AML-193 (cell line): ENCODE measurements at regions not wholly inside any gene's neighbourhood (a gene's known extent, or its start where the extent isn't known, plus 50 kb on each side); places are given as distances from the start of the nearest gene placed in this dataset.
"Not testable (repeated sequence)": the region's sequence is repeated elsewhere in the genome, so short reads cannot be mapped to it uniquely, and the experiment has no call there.

Experiments
- DNase-seq, 2 experiments: peaks; one replicate each; lab custom pipeline; 2025; lab: John Stamatoyannopoulos, UW

GRCh38 chr3:98702166-98702565 lies 61.0 kb upstream of the ST3GAL6 start:
- no peak for DNase-seq

GRCh38 chr3:98705212-98705611 lies 57.9 kb upstream of the ST3GAL6 start:
- DNase-seq = no peak

DNA sequence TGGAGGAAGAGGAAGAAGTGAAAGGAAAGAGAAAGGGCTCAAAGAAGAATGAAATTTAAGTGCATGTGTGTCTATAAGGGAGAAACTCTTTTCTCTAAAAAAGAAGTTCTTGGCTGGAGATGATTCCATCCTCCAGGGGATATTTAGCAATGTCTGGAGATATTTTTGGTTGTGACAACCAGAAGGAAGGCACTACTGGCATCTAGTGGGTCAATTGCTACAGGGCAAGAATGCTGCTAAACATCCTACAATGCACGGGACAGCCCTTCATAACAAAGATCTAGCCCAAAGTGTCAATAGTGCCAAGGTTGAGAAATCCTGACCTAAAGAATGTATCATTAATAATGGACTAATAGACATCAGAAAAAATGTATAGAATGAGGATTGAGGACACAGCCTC lies 57.4 kb upstream of the ST3GAL6 start:
- no peak for DNase-seq

DNA sequence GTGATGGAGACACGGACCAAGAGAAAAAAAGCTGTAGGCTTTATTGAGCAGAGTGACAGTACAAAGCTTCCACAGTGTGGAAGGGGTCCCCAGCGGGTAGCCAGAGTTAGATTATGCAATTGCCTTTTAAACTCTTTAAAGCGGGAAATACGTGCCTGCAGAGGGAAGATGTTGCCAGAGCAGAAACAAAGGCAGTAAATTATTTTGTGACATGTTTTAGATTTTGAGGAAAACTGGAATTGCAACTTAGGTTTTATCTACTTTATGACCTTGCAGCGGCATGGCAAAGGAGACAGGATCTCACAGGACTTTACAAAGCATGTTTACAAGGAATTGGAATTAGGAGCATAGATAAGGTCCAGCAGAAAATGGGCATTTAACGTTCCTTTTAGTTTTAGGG lies 54.5 kb upstream of the ST3GAL6 start:
- not testable (repeated sequence) for DNase-seq

DNA sequence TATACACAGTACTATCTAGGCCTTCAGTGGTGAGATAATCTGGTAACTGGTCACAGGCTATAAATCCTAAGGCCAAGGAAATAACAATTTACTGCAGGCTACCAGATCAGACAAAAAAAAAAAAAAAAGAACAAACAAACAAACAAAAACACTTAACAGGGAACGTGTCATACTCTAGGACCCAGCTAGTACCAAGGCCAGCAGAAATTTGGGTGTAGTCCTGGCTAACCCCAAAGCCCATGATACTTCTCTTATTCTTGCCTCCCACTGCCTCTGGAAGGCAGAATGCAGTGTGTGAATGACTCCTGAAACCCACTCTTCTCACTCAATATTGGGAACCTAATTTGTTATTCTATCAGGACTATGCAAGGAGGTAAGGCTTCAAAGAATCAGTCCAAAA lies 53.7 kb upstream of the ST3GAL6 start:
- DNase-seq = no peak

DNA sequence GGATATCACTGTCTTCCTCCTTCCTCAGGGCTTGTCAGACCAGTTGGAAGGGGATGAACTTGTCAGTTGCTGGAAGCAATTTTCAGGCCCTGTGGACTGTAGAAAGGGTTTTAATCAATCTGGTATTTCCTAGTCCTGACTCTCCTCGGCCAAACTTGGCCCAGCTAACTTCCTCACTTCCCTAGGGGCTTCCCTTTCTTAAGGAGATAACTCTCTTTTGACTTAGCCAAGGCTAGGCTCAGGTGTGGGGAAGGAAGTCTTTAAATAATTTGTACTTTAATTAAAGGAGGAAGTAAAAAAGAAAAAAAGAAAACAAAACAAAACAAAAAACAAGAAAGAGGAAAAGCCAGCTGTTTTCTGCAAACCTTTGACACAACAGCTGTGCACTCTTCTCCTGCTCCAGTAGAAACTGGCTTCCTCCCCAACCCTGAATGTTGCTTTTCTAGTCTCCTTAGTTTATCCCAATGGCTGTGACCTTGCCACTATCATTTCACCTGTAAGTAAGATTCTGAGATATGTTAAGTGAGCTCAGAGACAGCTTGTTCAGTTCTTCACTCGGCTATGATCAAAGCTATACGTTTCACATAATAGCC lies 53.0 kb upstream of the ST3GAL6 start:
- no peak for DNase-seq

- no peak for DNase-seq
Measured at GRCh38 chr3:98711426-98711825, 51.7 kb upstream of the ST3GAL6 start.

DNA sequence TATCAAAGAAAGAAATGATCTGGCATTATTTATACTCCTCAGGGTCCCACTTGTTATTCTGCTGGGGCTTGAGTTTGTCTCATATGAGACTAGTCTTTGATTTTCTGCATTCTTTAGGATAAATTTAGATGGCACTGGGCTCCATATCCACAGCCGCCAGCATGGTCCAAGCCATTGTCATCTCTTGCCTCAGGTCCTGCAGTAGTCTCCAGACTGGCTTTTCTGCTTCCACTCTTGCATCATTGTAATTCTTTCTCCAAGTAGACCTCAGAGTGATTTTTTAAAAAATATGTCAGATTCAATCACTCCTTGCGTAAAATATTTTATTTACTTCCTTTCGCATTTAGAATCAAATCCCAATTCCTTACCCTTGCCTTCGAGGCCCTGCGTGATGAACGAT lies 50.4 kb upstream of the ST3GAL6 start:
- no peak for DNase-seq

DNA sequence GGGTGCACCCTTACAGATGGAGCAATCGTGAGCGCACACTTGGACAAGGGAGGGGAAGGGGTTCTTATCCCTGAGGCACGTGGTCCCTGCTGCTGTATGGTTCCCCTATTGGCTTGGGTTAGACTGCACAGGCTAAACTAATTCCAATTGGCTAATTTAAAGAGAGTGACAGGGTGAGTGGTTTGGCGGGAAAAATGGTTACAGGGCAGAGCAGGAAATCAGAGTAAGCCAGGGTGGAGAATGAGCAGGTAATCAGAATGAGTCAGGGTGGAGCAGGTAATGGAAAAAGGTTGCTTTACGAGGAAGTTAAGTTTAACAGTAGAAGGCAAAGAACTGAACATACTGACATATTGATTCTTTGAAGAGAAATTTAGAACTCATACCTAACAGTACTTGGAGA lies 49.8 kb upstream of the ST3GAL6 start:
- not testable (repeated sequence) for DNase-seq
